HCT116 (cell line): ENCODE measurements at regions not wholly inside any gene's neighbourhood (a gene's known extent, or its start where the extent isn't known, plus 50 kb on each side); places are given as distances from the start of the nearest gene placed in this dataset.

ENCODE experiments used
- CEBPB ChIP-seq: IDR thresholded peaks from 2 replicates; pipeline ENCODE4 v1.6.1; 2012; ENCODE audit warnings: low read depth
- CTCF ChIP-seq, 3 experiments: fragments of 200-600 bp in 1 of 3; sonication (generic) in 1 of 3; IDR thresholded peaks in 2 of 3; conservative IDR thresholded peaks in 1 of 3; 2 replicates each; pipeline ENCODE4 v1.5.1; 2012 to 2017; ENCODE audit warnings: low read depth in 2 of 3, low read length in 2 of 3, antibody characterized with exemption in 1 of 3, borderline replicate concordance in 1 of 3, control low read depth in 1 of 3, mild to moderate bottlenecking in 1 of 3, mixed read lengths in 1 of 3, mixed run types in 1 of 3, moderate library complexity in 1 of 3; ENCODE audit not compliant: insufficient read depth in 1 of 3
- EGR1 ChIP-seq: IDR thresholded peaks from 2 replicates; pipeline ENCODE4 v1.6.1; 2012; ENCODE audit warnings: low read depth
- EZH2 ChIP-seq: fragments of 200-600 bp; sonication (generic); IDR thresholded peaks from 2 replicates; pipeline ENCODE4 v1.6.1; 2017; ENCODE audit warnings: antibody characterized with exemption, mixed run types
- EZH2phosphoT487 ChIP-seq: fragments of 200-600 bp; IDR thresholded peaks from 2 replicates; pipeline ENCODE4 v1.6.1; 2018; ENCODE audit warnings: antibody characterized with exemption, borderline replicate concordance
- POLR2A ChIP-seq: IDR thresholded peaks from 2 replicates; pipeline ENCODE4 v1.7.0; 2011; ENCODE audit warnings: borderline replicate concordance; ENCODE audit not compliant: insufficient read depth, insufficient read length; ENCODE audit errors: extremely low read depth
- POLR2AphosphoS5 ChIP-seq: IDR thresholded peaks from 2 replicates; pipeline ENCODE4 v1.6.1; 2011; ENCODE audit warnings: mild to moderate bottlenecking, low read depth, low read length, moderate library complexity
- RAD21 ChIP-seq: IDR thresholded peaks from 2 replicates; pipeline ENCODE4 v1.6.1; 2012; ENCODE audit warnings: low read depth, mild to moderate bottlenecking
- YY1 ChIP-seq: IDR thresholded peaks from 2 replicates; pipeline ENCODE4 v1.6.1; 2011; ENCODE audit warnings: low read length, low read depth, moderate library complexity, mild to moderate bottlenecking; ENCODE audit not compliant: insufficient replicate concordance; ENCODE audit errors: extremely low read depth
- TF ChIP-seq, protein P1 (sequence below): IDR thresholded peaks from 2 replicates; pipeline ENCODE4 v1.6.1; 2012

DNA sequence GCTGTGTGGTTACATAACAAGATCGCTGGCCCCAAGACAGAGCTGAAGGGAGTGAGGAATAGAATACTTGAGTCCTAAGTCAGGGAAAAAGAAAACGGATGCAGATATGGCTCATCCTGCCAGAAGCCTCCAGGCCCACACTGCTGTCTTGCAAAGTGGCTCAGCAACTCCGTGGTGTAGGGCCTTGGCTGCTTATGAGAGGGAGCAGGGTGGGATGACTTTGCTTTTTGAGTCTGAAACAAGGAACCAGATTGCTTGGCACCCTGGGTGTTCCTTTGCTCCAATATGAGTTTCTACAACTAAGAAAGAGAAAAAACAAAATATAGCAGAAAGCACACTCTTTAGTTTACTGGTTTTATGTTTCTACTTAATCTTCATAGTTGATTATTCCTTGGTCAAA, 193.8 kb upstream of the WDR11 start:
- TF ChIP-seq POLR2A (no peak), CTCF (IDR thresholded peaks at IDR 0.05 in 2 of 3, conservative IDR thresholded peaks at IDR 0.05 in 1 of 3; ENCODE audit: borderline replicate concordance in 1 of 3, insufficient read depth in 1 of 3, low read depth in 2 of 3, low read length in 2 of 3) (no peak), RAD21 (no peak), POLR2AphosphoS5 (no peak), CEBPB (no peak), EGR1 (no peak), YY1 (no peak), EZH2 (no peak), EZH2phosphoT487 (no peak)
- TF ChIP-seq, protein P1, sequence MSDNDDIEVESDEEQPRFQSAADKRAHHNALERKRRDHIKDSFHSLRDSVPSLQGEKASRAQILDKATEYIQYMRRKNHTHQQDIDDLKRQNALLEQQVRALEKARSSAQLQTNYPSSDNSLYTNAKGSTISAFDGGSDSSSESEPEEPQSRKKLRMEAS, result no peak
